HCT116 (cell line): ENCODE measurements at regions not wholly inside any gene's neighbourhood (a gene's known extent, or its start where the extent isn't known, plus 50 kb on each side); places are given as distances from the start of the nearest gene placed in this dataset.

ENCODE experiments used
- ATAC-seq: fragments of 200-7000 bp; cut with Tn5 transposase; 2 replicates; pipeline ENCODE4 v1.9.1; 2020; ENCODE audit warnings: mild to moderate bottlenecking, moderate library complexity
- BruUV-seq: library from RNA; stranded (reverse); fragments of 400-500 nt; replicated peaks from 2 replicates; lab custom pipeline; 2021; lab: Mats Ljungman, UMichigan
- CTCF ChIA-PET: fragments of 300-600 bp; sonication (Branson Sonifier 250); formaldehyde crosslinking; loops from one replicate; lab custom pipeline; 2021; ENCODE audit warnings: antibody characterized with exemption; lab: Charles Lee
- POLR2A ChIA-PET: fragments of 300-600, 350-600 bp; sonication (Branson Sonifier 250); formaldehyde crosslinking; loops from one replicate; lab custom pipeline; 2021; ENCODE audit warnings: antibody characterized with exemption; lab: Charles Lee
- RAD21 ChIA-PET, 2 experiments: fragments of 300-600 bp; sonication (Branson Sonifier 250); formaldehyde crosslinking; loops; one replicate each; lab custom pipeline; 2023; ENCODE audit warnings: low total read pairs in 2 of 2; ENCODE audit not compliant: uncharacterized antibody in 2 of 2, unreplicated experiment in 2 of 2, low non-redundant PET in 1 of 2; lab: Charles Lee
- DNase-seq: peaks from one replicate; pipeline ENCODE4 v3.0.0-alpha.2; 2010; ENCODE audit warnings: low read depth, low spot score
- H2AFZ ChIP-seq: fragments of 200-600 bp; shearing (Covaris generic), sonication (generic); 2 replicates; pipeline ENCODE4 v1.6.1; 2017; ENCODE audit warnings: low read depth, mixed run types, mixed read lengths, antibody characterized with exemption, low read length; ENCODE audit not compliant: poor library complexity, severe bottlenecking
- H3K27ac ChIP-seq: 2 replicates; pipeline ENCODE4 v1.5.1; 2012; ENCODE audit warnings: low read depth, low read length
- H3K27me3 ChIP-seq: fragments of 200-600 bp; sonication (generic); 2 replicates; pipeline ENCODE4 v1.6.1; 2016; ENCODE audit warnings: mixed run types, low read length, mixed read lengths; ENCODE audit not compliant: insufficient read depth
- H3K36me3 ChIP-seq, 2 experiments: fragments of 200-500 bp in 1 of 2; fragments of 200-600 bp in 1 of 2; sonication (Bioruptor generic) in 1 of 2; sonication (generic) in 1 of 2; 2 replicates each; pipeline versions ENCODE4 v1.5.1 to v1.6.1; 2014 to 2016; ENCODE audit warnings: low read length in 2 of 2, inconsistent platforms in 1 of 2, mixed read lengths in 1 of 2, mixed run types in 1 of 2; ENCODE audit not compliant: insufficient read depth in 2 of 2, control insufficient read depth in 1 of 2
- H3K4me1 ChIP-seq, 2 experiments: fragments of 200-600 bp in 1 of 2; sonication (generic) in 1 of 2; 2 replicates each; pipeline versions ENCODE4 v1.5.1 to v1.6.1; 2012 to 2017; ENCODE audit warnings: low read length in 2 of 2, inconsistent platforms in 1 of 2, mild to moderate bottlenecking in 1 of 2, mixed read lengths in 1 of 2, mixed run types in 1 of 2, moderate library complexity in 1 of 2; ENCODE audit not compliant: insufficient read depth in 2 of 2, control insufficient read depth in 1 of 2
- H3K4me2 ChIP-seq: fragments of 200-600 bp; sonication (generic); 2 replicates; pipeline ENCODE4 v1.6.1; 2017; ENCODE audit warnings: mixed run types, low read length, mixed read lengths
- H3K4me3 ChIP-seq, 2 experiments: fragments of 200-600 bp in 1 of 2; sonication (generic) in 1 of 2; replicated peaks in 1 of 2; 2 replicates each; pipeline ENCODE4 v1.5.1; 2011 to 2016; ENCODE audit warnings: low read length in 2 of 2, control low read depth in 1 of 2, low read depth in 1 of 2, mild to moderate bottlenecking in 1 of 2, mixed read lengths in 1 of 2, mixed run types in 1 of 2
- H3K79me2 ChIP-seq: fragments of 200-600 bp; sonication (generic); 2 replicates; pipeline ENCODE4 v1.6.1; 2017; ENCODE audit warnings: mild to moderate bottlenecking, mixed run types, low read length, moderate library complexity, mixed read lengths; ENCODE audit not compliant: insufficient read depth
- H3K9ac ChIP-seq: fragments of 200-600 bp; sonication (generic); 2 replicates; pipeline ENCODE4 v1.6.1; 2016; ENCODE audit warnings: low read length, mixed read lengths
- H3K9me2 ChIP-seq: fragments of 200-600 bp; sonication (generic), shearing (Covaris generic); 2 replicates; pipeline ENCODE4 v1.6.1; 2017; ENCODE audit warnings: mixed run types, mild to moderate bottlenecking, moderate library complexity; ENCODE audit not compliant: insufficient read depth
- H3K9me3 ChIP-seq, 2 experiments: fragments of 200-500 bp in 1 of 2; fragments of 200-600 bp in 1 of 2; sonication (Bioruptor generic) in 1 of 2; sonication (generic) in 1 of 2; 2 replicates each; pipeline ENCODE4 v1.6.1; 2014 to 2017; ENCODE audit warnings: low read length in 2 of 2, mixed read lengths in 2 of 2, inconsistent platforms in 1 of 2, low read depth in 1 of 2, mild to moderate bottlenecking in 1 of 2, mixed run types in 1 of 2, moderate library complexity in 1 of 2; ENCODE audit not compliant: control insufficient read depth in 1 of 2, insufficient read depth in 1 of 2
- H4K20me1 ChIP-seq: fragments of 200-600 bp; sonication (generic), shearing (Covaris generic); 2 replicates; pipeline ENCODE4 v1.6.1; 2017; ENCODE audit warnings: mixed run types, mild to moderate bottlenecking, moderate library complexity; ENCODE audit not compliant: insufficient read depth
- CBX3 ChIP-seq: IDR thresholded peaks from 2 replicates; pipeline ENCODE4 v1.6.1; 2012; ENCODE audit warnings: low read depth
- EGR1 ChIP-seq: IDR thresholded peaks from 2 replicates; pipeline ENCODE4 v1.6.1; 2012; ENCODE audit warnings: low read depth
- ELF1 ChIP-seq: IDR thresholded peaks from 2 replicates; pipeline ENCODE4 v1.6.1; 2012; ENCODE audit warnings: low read depth, borderline replicate concordance
- EZH2 ChIP-seq: fragments of 200-600 bp; sonication (generic); IDR thresholded peaks from 2 replicates; pipeline ENCODE4 v1.6.1; 2017; ENCODE audit warnings: antibody characterized with exemption, mixed run types
- EZH2phosphoT487 ChIP-seq: fragments of 200-600 bp; IDR thresholded peaks from 2 replicates; pipeline ENCODE4 v1.6.1; 2018; ENCODE audit warnings: antibody characterized with exemption, borderline replicate concordance
- FOSL1 ChIP-seq: IDR thresholded peaks from 2 replicates; pipeline ENCODE4 v1.6.1; 2012; ENCODE audit warnings: low read depth
- JUND ChIP-seq: IDR thresholded peaks from 2 replicates; pipeline ENCODE4 v1.6.1; 2012
- POLR2A ChIP-seq: IDR thresholded peaks from 2 replicates; pipeline ENCODE4 v1.7.0; 2011; ENCODE audit warnings: borderline replicate concordance; ENCODE audit not compliant: insufficient read depth, insufficient read length; ENCODE audit errors: extremely low read depth
- RAD21 ChIP-seq: IDR thresholded peaks from 2 replicates; pipeline ENCODE4 v1.6.1; 2012; ENCODE audit warnings: low read depth, mild to moderate bottlenecking
- SP1 ChIP-seq: IDR thresholded peaks from 2 replicates; pipeline ENCODE4 v1.6.1; 2012; ENCODE audit warnings: low read depth
- SRF ChIP-seq: IDR thresholded peaks from 2 replicates; pipeline ENCODE4 v1.6.1; 2012; ENCODE audit warnings: low read depth
- TCF7L2 ChIP-seq: IDR thresholded peaks from 2 replicates; pipeline ENCODE4 v1.7.0; 2011; ENCODE audit warnings: borderline replicate concordance, inconsistent platforms; ENCODE audit not compliant: insufficient read depth, insufficient read length; ENCODE audit errors: extremely low read depth
- ZFX ChIP-seq: fragments of 450-650 bp; IDR thresholded peaks from 2 replicates; pipeline ENCODE4 v1.6.1; 2017
- ZNF274 ChIP-seq: fragments of 200-500 bp; sonication (Bioruptor generic); IDR thresholded peaks from 2 replicates; pipeline ENCODE4 v1.6.1; 2014; ENCODE audit warnings: mild to moderate bottlenecking, low read depth, low read length, inconsistent platforms
- intact Hi-C: fragments of 100-400 bp; cut with micrococcal nuclease; formaldehyde crosslinking; loops from 2 replicates; pipeline ENCODE4 v1.10.0; 2022
- TF ChIP-seq, protein P1 (sequence below): IDR thresholded peaks from 2 replicates; pipeline ENCODE4 v1.6.1; 2012
- TF ChIP-seq, protein P2 (sequence below): IDR thresholded peaks from 2 replicates; pipeline ENCODE4 v1.6.1; 2011; ENCODE audit warnings: mild to moderate bottlenecking, low read length, moderate library complexity; ENCODE audit not compliant: insufficient replicate concordance; ENCODE audit errors: extremely low read depth

DNA sequence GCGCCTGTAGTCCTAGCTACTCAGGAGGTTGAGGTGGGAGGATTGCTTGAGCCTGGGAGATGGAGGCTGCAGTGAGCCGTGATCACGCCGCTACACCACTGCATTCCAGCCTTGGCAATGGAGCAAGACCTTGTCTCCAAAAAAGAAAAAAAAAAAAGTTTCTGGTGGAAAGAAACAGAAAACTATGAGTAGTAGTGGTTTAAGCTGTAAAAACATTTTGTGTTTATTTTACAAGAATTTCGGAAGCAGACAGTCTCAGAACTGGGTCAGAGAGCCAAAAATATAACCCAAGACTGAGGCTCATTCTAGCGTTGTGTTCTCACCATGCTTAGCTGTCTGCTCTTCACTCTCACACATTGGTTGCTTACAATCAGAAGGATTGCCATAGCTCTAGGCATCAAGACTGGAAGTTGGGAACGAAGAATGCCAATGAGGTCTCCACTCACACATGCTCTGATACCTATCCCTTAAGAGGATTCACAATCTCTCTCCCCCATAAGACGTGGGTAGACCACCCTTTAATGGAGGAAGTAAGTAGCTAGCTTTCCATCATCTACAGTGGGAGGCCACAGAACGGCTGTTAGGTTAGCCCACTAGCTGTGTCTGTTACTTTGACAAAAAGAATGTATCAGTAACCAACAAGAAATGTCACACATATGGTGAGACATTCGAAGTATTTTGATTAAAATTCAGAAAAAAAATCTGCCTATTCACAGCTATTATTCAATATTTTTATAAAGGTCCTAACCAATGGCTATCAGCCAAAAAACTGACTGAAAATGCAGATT is 117.6 kb upstream of the RASSF8 start:
- no peak overlapping the region for H2AFZ ChIP-seq
- no peaks in the 10 kb centered on the region for H3K36me3 ChIP-seq
- no peaks in the 10 kb centered on the region for H3K79me2 ChIP-seq
- ATAC-seq (no peak), DNase-seq (no peak)
- H3K9me3 ChIP-seq = no peaks in the 10 kb centered on the region
- BruUV-seq = no TSS peak
- no peaks in the 10 kb centered on the region for H4K20me1 ChIP-seq
- POLR2A ChIA-PET = no interaction called here
- H3K9ac ChIP-seq = no peak overlapping the region
- no peaks in the 10 kb centered on the region for H3K27me3 ChIP-seq
- H3K9me2 ChIP-seq = no peaks in the 10 kb centered on the region
- H3K27ac ChIP-seq = no peak overlapping the region
- H3K4me3 ChIP-seq = no peak overlapping the region
- H3K4me2 ChIP-seq = no peak overlapping the region
- CTCF ChIA-PET = no interaction called here
- no peaks in the 10 kb centered on the region for H3K4me1 ChIP-seq
- intact Hi-C loops = no loop called here
- RAD21 ChIA-PET = no interaction called here
- no peak for TF ChIP-seq ZFX
- TF ChIP-seq RAD21 = no peak
- TF ChIP-seq, protein P1, sequence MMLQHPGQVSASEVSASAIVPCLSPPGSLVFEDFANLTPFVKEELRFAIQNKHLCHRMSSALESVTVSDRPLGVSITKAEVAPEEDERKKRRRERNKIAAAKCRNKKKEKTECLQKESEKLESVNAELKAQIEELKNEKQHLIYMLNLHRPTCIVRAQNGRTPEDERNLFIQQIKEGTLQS = no peak
- TF ChIP-seq JUND = no peak
- TF ChIP-seq SRF = no peak
- TF ChIP-seq EZH2phosphoT487 = no peak
- no peak for TF ChIP-seq TCF7L2
- no peak for TF ChIP-seq EZH2
- TF ChIP-seq, protein P2, sequence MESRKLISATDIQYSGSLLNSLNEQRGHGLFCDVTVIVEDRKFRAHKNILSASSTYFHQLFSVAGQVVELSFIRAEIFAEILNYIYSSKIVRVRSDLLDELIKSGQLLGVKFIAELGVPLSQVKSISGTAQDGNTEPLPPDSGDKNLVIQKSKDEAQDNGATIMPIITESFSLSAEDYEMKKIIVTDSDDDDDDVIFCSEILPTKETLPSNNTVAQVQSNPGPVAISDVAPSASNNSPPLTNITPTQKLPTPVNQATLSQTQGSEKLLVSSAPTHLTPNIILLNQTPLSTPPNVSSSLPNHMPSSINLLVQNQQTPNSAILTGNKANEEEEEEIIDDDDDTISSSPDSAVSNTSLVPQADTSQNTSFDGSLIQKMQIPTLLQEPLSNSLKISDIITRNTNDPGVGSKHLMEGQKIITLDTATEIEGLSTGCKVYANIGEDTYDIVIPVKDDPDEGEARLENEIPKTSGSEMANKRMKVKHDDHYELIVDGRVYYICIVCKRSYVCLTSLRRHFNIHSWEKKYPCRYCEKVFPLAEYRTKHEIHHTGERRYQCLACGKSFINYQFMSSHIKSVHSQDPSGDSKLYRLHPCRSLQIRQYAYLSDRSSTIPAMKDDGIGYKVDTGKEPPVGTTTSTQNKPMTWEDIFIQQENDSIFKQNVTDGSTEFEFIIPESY = no peak
- TF ChIP-seq FOSL1 = no peak
- TF ChIP-seq CBX3 = no peak
- no peak for TF ChIP-seq ELF1
- no peak for TF ChIP-seq ZNF274
- no peak for TF ChIP-seq EGR1
- no peak for TF ChIP-seq SP1
- TF ChIP-seq POLR2A = no peak
